Right atrium auricular region (tissue), 2 donors: ENCODE measurements at regions not wholly inside any gene's neighbourhood (a gene's known extent, or its start where the extent isn't known, plus 50 kb on each side); places are given as distances from the start of the nearest gene placed in this dataset.
"Not testable (repeated sequence)": the region's sequence is repeated elsewhere in the genome, so short reads cannot be mapped to it uniquely, and the experiment has no call there.

Source experiments
- DNase-seq: peaks from one replicate; pipeline ENCODE4 v3.0.0-alpha.2; 2019; ENCODE audit warnings: low spot score
- H3K27ac ChIP-seq, 2 donors: fragments of 200-600 bp; sonication (generic); 1 replicate in 1 of 2; 2 replicates in 1 of 2; pipeline ENCODE4 v1.5.1; 2016 to 2019
- H3K27me3 ChIP-seq, 2 donors: fragments of 200-600 bp; sonication (generic); one replicate each; pipeline versions ENCODE4 v1.5.1 to v1.6.0; 2017 to 2019
- H3K36me3 ChIP-seq: fragments of 200-600 bp; sonication (generic); one replicate; pipeline ENCODE4 v1.5.1; 2016
- H3K4me1 ChIP-seq, 2 donors: fragments of 200-600 bp; sonication (generic); one replicate each; pipeline versions ENCODE4 v1.5.1 to v1.6.0; 2017 to 2019
- H3K4me3 ChIP-seq, 2 donors: fragments of 200-600 bp; sonication (generic); 1 replicate in 1 of 2; 2 replicates in 1 of 2; pipeline ENCODE4 v1.5.1; 2017 to 2019; ENCODE audit warnings: mild to moderate bottlenecking in 1 of 2, moderate library complexity in 1 of 2
- H3K9me3 ChIP-seq, 2 donors: fragments of 200-600 bp; sonication (generic); one replicate each; pipeline ENCODE4 v1.5.1; 2019
- CTCF ChIP-seq, 2 donors: fragments of 200-600 bp; sonication (generic); IDR thresholded peaks; one replicate each; pipeline ENCODE4 v1.5.1; 2019; ENCODE audit warnings: antibody characterized with exemption in 2 of 2

DNA sequence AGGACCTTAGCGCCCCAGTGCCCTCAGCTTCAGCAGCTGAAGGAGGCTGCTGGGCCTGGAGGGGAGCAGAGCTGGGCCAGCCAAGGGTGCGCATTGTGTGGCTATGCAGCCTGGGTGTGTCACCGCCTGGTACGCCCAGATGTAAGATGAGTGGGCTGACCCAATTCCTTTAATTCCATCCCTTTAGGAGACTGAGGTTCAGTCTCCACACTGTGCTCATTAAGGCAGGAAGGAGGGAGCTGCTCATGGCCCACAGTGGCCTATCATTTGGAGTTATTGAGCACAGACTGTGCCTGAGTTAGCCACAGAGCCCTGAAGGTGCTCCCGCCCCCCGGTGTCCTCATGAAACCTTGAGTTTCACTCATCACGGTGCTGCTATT, 194.1 kb upstream of the GLI2 start:
- Histone ChIP-seq H3K4me3 (no peak overlapping the region), H3K4me1 (peaks cover 0 to 35% of the 10 kb centered on the region in 2 donors), H3K36me3 (no peaks in the 10 kb centered on the region), H3K27ac (peak overlapping the region in 1 of 2 donors; percentile 56), H3K9me3 (no peaks in the 10 kb centered on the region), H3K27me3 (no peaks in the 10 kb centered on the region)
- DNase-seq = no peak
- TF ChIP-seq CTCF (IDR thresholded peaks at IDR 0.05) = no peak

GRCh38 chr2:120541972-120542670, 193.5 kb upstream of the GLI2 start:
- H3K27ac ChIP-seq = no peak overlapping the region
- no peaks in the 10 kb centered on the region for H3K36me3 ChIP-seq
- no peak for TF ChIP-seq CTCF (IDR thresholded peaks at IDR 0.05)
- H3K9me3 ChIP-seq = no peaks in the 10 kb centered on the region
- H3K4me1 ChIP-seq = peaks cover 0 to 41% of the 10 kb centered on the region in 2 donors
- H3K4me3 ChIP-seq = no peak overlapping the region
- no peak for DNase-seq
- no peaks in the 10 kb centered on the region for H3K27me3 ChIP-seq

GRCh38 chr2:120542911-120543527, 192.6 kb upstream of the GLI2 start:
- no peak for DNase-seq
- H3K27ac ChIP-seq = no peak overlapping the region
- H3K36me3 ChIP-seq = no peaks in the 10 kb centered on the region
- no peak overlapping the region for H3K4me3 ChIP-seq
- H3K27me3 ChIP-seq = no peaks in the 10 kb centered on the region
- no peak for TF ChIP-seq CTCF (IDR thresholded peaks at IDR 0.05)
- H3K4me1 ChIP-seq = peaks cover 0 to 48% of the 10 kb centered on the region in 2 donors
- H3K9me3 ChIP-seq = no peaks in the 10 kb centered on the region

DNA sequence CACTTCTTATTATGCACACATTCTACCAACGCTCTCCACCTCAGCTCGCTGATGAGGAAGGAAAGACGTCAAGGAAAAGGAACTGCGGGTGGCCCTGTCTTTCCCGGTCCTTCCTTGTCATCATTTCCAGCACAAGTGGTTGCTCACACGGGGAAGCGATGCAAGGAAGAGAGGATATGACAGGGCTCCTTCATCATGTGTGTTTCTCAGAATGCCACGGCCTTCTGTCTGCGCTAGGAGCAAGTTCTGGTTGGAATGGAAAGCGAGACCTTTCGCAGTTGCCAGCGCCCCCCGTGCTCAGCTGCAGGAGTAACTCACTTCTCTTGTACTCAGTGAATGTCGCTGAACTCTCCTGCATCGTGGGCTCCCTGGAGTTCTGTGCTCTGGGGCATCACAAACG, 191.8 kb upstream of the GLI2 start:
- no peak for TF ChIP-seq CTCF (IDR thresholded peaks at IDR 0.05)
- H3K36me3 ChIP-seq = no peaks in the 10 kb centered on the region
- no peak for DNase-seq
- peaks cover 0 to 54% of the 10 kb centered on the region in 2 donors for H3K4me1 ChIP-seq
- peak overlapping the region in 1 of 2 donors; percentile 17 for H3K27ac ChIP-seq
- H3K27me3 ChIP-seq = no peaks in the 10 kb centered on the region
- no peak overlapping the region for H3K4me3 ChIP-seq
- H3K9me3 ChIP-seq = no peaks in the 10 kb centered on the region

GRCh38 chr2:120544522-120544921, 191.1 kb upstream of the GLI2 start:
- Histone ChIP-seq H3K27ac (peak overlapping the region in 1 of 2 donors; percentile 17), H3K27me3 (no peaks in the 10 kb centered on the region), H3K4me1 (peaks cover 0 to 53% of the 10 kb centered on the region in 2 donors), H3K36me3 (no peaks in the 10 kb centered on the region), H3K4me3 (no peak overlapping the region), H3K9me3 (no peaks in the 10 kb centered on the region)
- DNase-seq = no peak
- no peak for TF ChIP-seq CTCF (IDR thresholded peaks at IDR 0.05)

DNA sequence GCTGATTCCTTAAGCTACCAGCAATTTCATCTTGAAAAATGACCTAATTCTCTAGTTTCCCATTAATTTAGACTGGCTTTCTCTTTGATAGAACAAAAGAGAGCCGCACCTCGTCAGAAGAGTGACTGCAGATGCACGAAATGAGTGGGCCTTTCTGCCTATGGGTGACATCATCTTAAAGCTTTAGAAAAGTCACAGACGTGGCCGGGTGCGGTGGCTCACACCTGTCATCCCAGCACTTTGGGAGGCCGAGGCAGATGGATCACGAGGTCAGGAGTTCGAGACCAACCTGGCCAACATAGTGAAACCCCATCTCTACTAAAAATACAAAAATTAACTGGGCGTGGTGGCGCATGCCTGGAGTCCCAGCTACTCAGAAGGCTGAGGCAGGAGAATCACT, 190.7 kb upstream of the GLI2 start:
- H3K9me3 ChIP-seq, H3K4me3 ChIP-seq, H3K27ac ChIP-seq, DNase-seq, H3K27me3 ChIP-seq, H3K36me3 ChIP-seq: not testable (repeated sequence)
- H3K4me1 ChIP-seq = peaks cover 0 to 50% of the 10 kb centered on the region in 2 donors
